Vagina (tissue), 2 donors: ENCODE measurements at regions not wholly inside any gene's neighbourhood (a gene's known extent, or its start where the extent isn't known, plus 50 kb on each side); places are given as distances from the start of the nearest gene placed in this dataset.

ENCODE experiments used
- DNase-seq, 2 donors: peaks; one replicate each; pipeline ENCODE4 v3.0.0-alpha.2; 2017; ENCODE audit errors: extremely low spot score in 2 of 2
- H3K27ac ChIP-seq: fragments of 200-600 bp; sonication (generic); one replicate; pipeline ENCODE4 v1.5.1; 2019
- H3K27me3 ChIP-seq: fragments of 200-600 bp; sonication (generic); one replicate; pipeline ENCODE4 v1.5.1; 2019
- H3K36me3 ChIP-seq, 2 donors: fragments of 200-600 bp; sonication (generic); one replicate each; pipeline ENCODE4 v1.5.1; 2017 to 2019
- H3K4me1 ChIP-seq: fragments of 200-600 bp; sonication (generic); one replicate; pipeline ENCODE4 v1.5.1; 2019
- H3K4me3 ChIP-seq, 2 donors: fragments of 200-600 bp; sonication (generic); 1 replicate in 1 of 2; 2 replicates in 1 of 2; pipeline ENCODE4 v1.5.1; 2016 to 2019
- H3K9me3 ChIP-seq: fragments of 200-600 bp; sonication (generic); one replicate; pipeline ENCODE4 v1.5.1; 2019
- POLR2A ChIP-seq, 2 donors: fragments of 450-650 bp; IDR thresholded peaks; one replicate each; pipeline ENCODE4 v1.6.1; 2017; ENCODE audit warnings: antibody characterized with exemption in 2 of 2, mild to moderate bottlenecking in 2 of 2, moderate library complexity in 2 of 2
- POLR2AphosphoS5 ChIP-seq, 2 donors: sonication (generic); formaldehyde crosslinking; IDR thresholded peaks; one replicate each; pipeline ENCODE4 v1.9.0; 2017; ENCODE audit warnings: antibody characterized with exemption in 2 of 2, mild to moderate bottlenecking in 2 of 2, low read depth in 1 of 2; ENCODE audit not compliant: insufficient read depth in 1 of 2
- intact Hi-C: fragments of 100-400 bp; cut with DNase I; formaldehyde crosslinking; loops from one replicate; pipeline ENCODE4 v1.15.1; 2023
- TF ChIP-seq, protein P1 (sequence below), 3 experiments: fragments of 450-650 bp in 2 of 3; fragments of 200-600 bp in 1 of 3; sonication (generic) in 1 of 3; IDR thresholded peaks; one replicate each; pipeline ENCODE4 v1.5.1; 2017 to 2019; ENCODE audit warnings: antibody characterized with exemption in 3 of 3, mild to moderate bottlenecking in 2 of 3, moderate library complexity in 2 of 3

DNA sequence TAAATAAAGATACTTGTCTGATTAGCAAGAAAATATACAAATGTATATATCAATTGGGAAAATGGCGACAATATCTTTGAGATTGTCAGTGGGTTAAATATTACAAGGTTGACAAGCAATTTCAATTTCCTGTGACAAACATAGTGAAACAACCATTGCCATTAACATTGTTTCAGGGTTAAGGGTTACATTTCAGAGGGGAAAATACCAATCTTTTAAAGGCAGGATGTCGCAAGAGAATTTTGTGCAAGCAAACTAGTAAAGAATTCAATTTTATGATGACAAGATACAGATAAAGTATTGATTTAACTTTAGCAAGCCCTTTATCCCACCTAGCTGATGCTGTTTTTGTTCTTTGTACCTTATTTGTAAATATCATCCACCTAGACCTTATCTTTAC, 305.8 kb upstream of the GRIA3 start:
- H3K4me3 ChIP-seq, result no peak overlapping the region
- H3K27me3 ChIP-seq, result no peaks in the 10 kb centered on the region
- DNase-seq, result no peak
- TF ChIP-seq POLR2AphosphoS5 (IDR thresholded peaks at IDR 0.05; ENCODE audit: insufficient read depth in 1 of 2, low read depth in 1 of 2), result no peak
- TF ChIP-seq POLR2A (IDR thresholded peaks at IDR 0.05), result no peak
- TF ChIP-seq, protein P1, sequence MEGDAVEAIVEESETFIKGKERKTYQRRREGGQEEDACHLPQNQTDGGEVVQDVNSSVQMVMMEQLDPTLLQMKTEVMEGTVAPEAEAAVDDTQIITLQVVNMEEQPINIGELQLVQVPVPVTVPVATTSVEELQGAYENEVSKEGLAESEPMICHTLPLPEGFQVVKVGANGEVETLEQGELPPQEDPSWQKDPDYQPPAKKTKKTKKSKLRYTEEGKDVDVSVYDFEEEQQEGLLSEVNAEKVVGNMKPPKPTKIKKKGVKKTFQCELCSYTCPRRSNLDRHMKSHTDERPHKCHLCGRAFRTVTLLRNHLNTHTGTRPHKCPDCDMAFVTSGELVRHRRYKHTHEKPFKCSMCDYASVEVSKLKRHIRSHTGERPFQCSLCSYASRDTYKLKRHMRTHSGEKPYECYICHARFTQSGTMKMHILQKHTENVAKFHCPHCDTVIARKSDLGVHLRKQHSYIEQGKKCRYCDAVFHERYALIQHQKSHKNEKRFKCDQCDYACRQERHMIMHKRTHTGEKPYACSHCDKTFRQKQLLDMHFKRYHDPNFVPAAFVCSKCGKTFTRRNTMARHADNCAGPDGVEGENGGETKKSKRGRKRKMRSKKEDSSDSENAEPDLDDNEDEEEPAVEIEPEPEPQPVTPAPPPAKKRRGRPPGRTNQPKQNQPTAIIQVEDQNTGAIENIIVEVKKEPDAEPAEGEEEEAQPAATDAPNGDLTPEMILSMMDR (IDR thresholded peaks at IDR 0.05), result no peak
- H3K9me3 ChIP-seq, result no peaks in the 10 kb centered on the region
- intact Hi-C loops, result no loop called here
- no peaks in the 10 kb centered on the region for H3K36me3 ChIP-seq
- no peak overlapping the region for H3K27ac ChIP-seq
- no peaks in the 10 kb centered on the region for H3K4me1 ChIP-seq

DNA sequence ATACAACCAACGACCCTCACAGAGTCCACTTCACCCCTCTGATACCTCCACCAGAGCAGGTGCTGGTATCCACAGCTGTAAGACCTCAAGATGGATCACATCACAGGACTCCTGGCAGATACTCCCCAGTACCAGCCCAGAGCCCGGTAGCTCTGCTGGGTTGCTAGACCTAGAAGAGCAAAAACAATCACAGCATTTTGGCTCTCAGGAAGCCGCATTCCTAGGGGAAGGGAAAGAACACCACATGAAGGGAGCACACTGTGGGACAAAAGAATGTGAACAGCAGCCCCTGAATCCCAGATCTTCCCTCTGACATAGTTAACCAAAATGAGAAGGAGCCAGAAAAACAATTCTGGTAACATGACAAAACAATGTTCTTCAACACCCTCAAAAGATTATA, 303.1 kb upstream of the GRIA3 start:
- Histone ChIP-seq H3K36me3 (no peaks in the 10 kb centered on the region), H3K4me1 (no peaks in the 10 kb centered on the region), H3K9me3 (no peaks in the 10 kb centered on the region), H3K27me3 (no peaks in the 10 kb centered on the region), H3K27ac (no peak overlapping the region), H3K4me3 (no peak overlapping the region)
- intact Hi-C loops, result no loop called here
- no peak for DNase-seq
- TF ChIP-seq, protein P1 (IDR thresholded peaks at IDR 0.05), result no peak
- TF ChIP-seq POLR2A (IDR thresholded peaks at IDR 0.05), result no peak
- no peak for TF ChIP-seq POLR2AphosphoS5 (IDR thresholded peaks at IDR 0.05; ENCODE audit: insufficient read depth in 1 of 2, low read depth in 1 of 2)

- no peaks in the 10 kb centered on the region for H3K36me3 ChIP-seq
Observed at GRCh38 chrX:122890729-122891128, 293.3 kb upstream of the GRIA3 start.

GRCh38 chrX:122906726-122907125, 277.4 kb upstream of the GRIA3 start:
- Histone ChIP-seq H3K9me3 (peaks cover 4% of the 10 kb centered on the region), H3K27me3 (no peaks in the 10 kb centered on the region), H3K4me1 (no peaks in the 10 kb centered on the region), H3K36me3 (no peaks in the 10 kb centered on the region), H3K4me3 (no peak overlapping the region), H3K27ac (no peak overlapping the region)
- no peak for TF ChIP-seq POLR2AphosphoS5 (IDR thresholded peaks at IDR 0.05; ENCODE audit: insufficient read depth in 1 of 2, low read depth in 1 of 2)
- TF ChIP-seq, protein P1 (IDR thresholded peaks at IDR 0.05), result no peak
- TF ChIP-seq POLR2A (IDR thresholded peaks at IDR 0.05), result no peak
- no peak for DNase-seq
- intact Hi-C loops, result no loop called here

More at GRCh38 chrX:122890729-122891128, 293.3 kb upstream of the GRIA3 start:
- intact Hi-C loops, result no loop called here
- H3K9me3 ChIP-seq, result no peaks in the 10 kb centered on the region
- TF ChIP-seq POLR2A (IDR thresholded peaks at IDR 0.05) (no peak), POLR2AphosphoS5 (IDR thresholded peaks at IDR 0.05; ENCODE audit: insufficient read depth in 1 of 2, low read depth in 1 of 2) (no peak)
- TF ChIP-seq, protein P1 (IDR thresholded peaks at IDR 0.05), result no peak
- H3K4me1 ChIP-seq, result no peaks in the 10 kb centered on the region
- H3K27ac ChIP-seq, result no peak overlapping the region
- no peaks in the 10 kb centered on the region for H3K27me3 ChIP-seq
- no peak for DNase-seq
- H3K4me3 ChIP-seq, result no peak overlapping the region

DNA sequence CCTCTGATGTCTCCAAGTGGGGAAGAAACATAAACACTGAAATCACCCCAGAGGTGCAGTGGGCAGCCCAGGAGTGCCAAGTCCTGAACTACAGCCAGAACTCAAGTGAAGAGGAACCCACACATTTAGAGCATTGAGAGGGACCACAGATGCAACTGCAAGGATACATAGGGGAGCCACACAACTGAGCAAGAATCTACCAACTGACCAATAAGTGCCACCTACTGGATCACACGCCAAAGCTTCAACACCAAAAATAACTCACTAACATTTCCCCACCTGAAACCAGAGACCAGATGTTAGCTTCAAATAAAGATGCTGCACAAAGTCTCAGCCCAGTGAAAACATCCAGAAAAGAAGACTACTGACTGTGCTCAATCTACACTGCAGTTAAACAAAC, 276.7 kb upstream of the GRIA3 start:
- no peaks in the 10 kb centered on the region for H3K36me3 ChIP-seq
- TF ChIP-seq, protein P1 (IDR thresholded peaks at IDR 0.05), result no peak
- TF ChIP-seq POLR2A (IDR thresholded peaks at IDR 0.05), result no peak
- no peak overlapping the region for H3K27ac ChIP-seq
- no peaks in the 10 kb centered on the region for H3K27me3 ChIP-seq
- H3K4me3 ChIP-seq, result no peak overlapping the region
- intact Hi-C loops, result no loop called here
- DNase-seq, result no peak
- H3K9me3 ChIP-seq, result peaks cover 4% of the 10 kb centered on the region
- no peaks in the 10 kb centered on the region for H3K4me1 ChIP-seq
